ENCODE measurements at regions not wholly inside any gene's neighbourhood (a gene's known extent, or its start where the extent isn't known, plus 50 kb on each side); places are given as distances from the start of the nearest gene placed in this dataset.

- Histone ChIP-seq H3K4me2 (ENCODE audit: low read depth, low read length) (no peak overlapping the region), H3K27ac (ENCODE audit: extremely low read length, insufficient read depth, low read length) (no peak overlapping the region), H3K79me2 (ENCODE audit: insufficient read depth, low read length) (no peaks in the 10 kb centered on the region), H3K36me3 (replicated peaks in 1 of 2; ENCODE audit: control insufficient read depth in 1 of 2, insufficient read depth in 2 of 2, low read length in 2 of 2) (no peaks in the 10 kb centered on the region), H3K9me3 (ENCODE audit: low read length) (no peaks in the 10 kb centered on the region), H3K9ac (ENCODE audit: insufficient read depth, low read depth, low read length) (no peak overlapping the region), H4K20me1 (ENCODE audit: insufficient read depth, low read length) (no peaks in the 10 kb centered on the region), H3K4me3 (replicated peaks in 1 of 3; ENCODE audit: insufficient read depth in 1 of 3, low read depth in 2 of 3, low read length in 3 of 3) (no peak overlapping the region), H2AFZ (ENCODE audit: low read length) (no peak overlapping the region), H3K4me1 (ENCODE audit: insufficient read depth, low read length) (no peaks in the 10 kb centered on the region), H3K27me3 (ENCODE audit: control insufficient read depth in 1 of 2, insufficient read depth in 2 of 2, low read length in 2 of 2) (no peaks in the 10 kb centered on the region)
- FAIRE-seq (no peak), ATAC-seq (no peak), DNase-seq (ENCODE audit: low spot score) (no peak)
- in situ Hi-C loops (cut with HindIII; ENCODE audit: extremely low pct_ligation_motif_present, low pct_unique_long_range_greater_than_20kb): no loop called here
- ChIA-PET POLR2A (no interaction called here), CTCF (ENCODE audit: low intra/inter-chr PET ratio, low total read pairs) (no interaction called here)
- no TSS peak for BruUV-seq (replicated peaks)
- intact Hi-C loops (cut with micrococcal nuclease; ENCODE audit: unreplicated experiment): no loop called here
- WGBS (ENCODE audit: low lambda C conversion rate): 0% methylated on average over 1 of the region's 1 CpG
- no peak for TF ChIP-seq ZBTB38 (CRISPR knock-in tag; IDR thresholded peaks at IDR 0.05)
- TF ChIP-seq TBX3 (IDR thresholded peaks at IDR 0.05; ENCODE audit: borderline replicate concordance): no peak
- no peak for TF ChIP-seq MEIS2 (CRISPR knock-in tag; IDR thresholded peaks at IDR 0.05)
- no peak for TF ChIP-seq CC2D1A (CRISPR knock-in tag; IDR thresholded peaks at IDR 0.05)
- no peak for TF ChIP-seq ZNF441 (CRISPR knock-in tag; IDR thresholded peaks at IDR 0.05; ENCODE audit: borderline replicate concordance)
- no peak for TF ChIP-seq RNF2 (conservative IDR thresholded peaks at IDR 0.05; ENCODE audit: low read depth)
- TF ChIP-seq ZNF574 (CRISPR knock-in tag; IDR thresholded peaks at IDR 0.05): no peak
- no peak for TF ChIP-seq ZNF703 (CRISPR knock-in tag; IDR thresholded peaks at IDR 0.05; ENCODE audit: borderline replicate concordance)
- no peak for TF ChIP-seq ZNF407 (CRISPR knock-in tag; IDR thresholded peaks at IDR 0.05; ENCODE audit: not compliant biosample characterization)
- no peak for TF ChIP-seq MXI1 (IDR thresholded peaks at IDR 0.05; ENCODE audit: borderline replicate concordance, low read depth, low read length)
- no peak for TF ChIP-seq HCFC1 (IDR thresholded peaks at IDR 0.05; ENCODE audit: low read depth, low read length)
- TF ChIP-seq SIN3B (IDR thresholded peaks at IDR 0.05; ENCODE audit: low read length): no peak
- no peak for TF ChIP-seq TARDBP (CRISPR knock-in tag; IDR thresholded peaks at IDR 0.05)
- no peak for TF ChIP-seq ZNF446 (CRISPR knock-in tag; IDR thresholded peaks at IDR 0.05)
- no peak for TF ChIP-seq ZGPAT (CRISPR knock-in tag; IDR thresholded peaks at IDR 0.05)
Observed at GRCh38 chr4:75144475-75144874, 211.6 kb downstream of the PARM1 start.
